ENCODE measurements at regions not wholly inside any gene's neighbourhood (a gene's known extent, or its start where the extent isn't known, plus 50 kb on each side); places are given as distances from the start of the nearest gene placed in this dataset.
"Not testable (repeated sequence)": the region's sequence is repeated elsewhere in the genome, so short reads cannot be mapped to it uniquely, and the experiment has no call there.

- Histone ChIP-seq H3K79me2 (ENCODE audit: insufficient read depth, low read length) (no peaks in the 10 kb centered on the region), H2AFZ (ENCODE audit: insufficient read depth, low read depth, low read length, poor library complexity, severe bottlenecking) (peak overlapping the region; percentile 38), H3K27me3 (ENCODE audit: control insufficient read depth in 2 of 2, insufficient read depth in 2 of 2, low read length in 2 of 2) (no peaks in the 10 kb centered on the region), H3K9me3 (replicated peaks in 1 of 2; ENCODE audit: control insufficient read depth in 1 of 2, insufficient read depth in 1 of 2, low read length in 2 of 2) (no peaks in the 10 kb centered on the region), H3K27ac (ENCODE audit: low read depth in 1 of 2, low read length in 2 of 2) (no peak overlapping the region), H3K9ac (ENCODE audit: insufficient read depth, low read length, poor library complexity, severe bottlenecking) (no peak overlapping the region), H3K36me3 (replicated peaks in 1 of 2; ENCODE audit: control insufficient read depth in 1 of 2, insufficient read depth in 2 of 2, low read length in 2 of 2) (no peaks in the 10 kb centered on the region), H4K20me1 (ENCODE audit: insufficient read depth, low read length) (no peaks in the 10 kb centered on the region), H3K4me2 (replicated peaks; ENCODE audit: extremely low read depth, low read length, poor library complexity, severe bottlenecking) (peak overlapping the region; percentile 48), H3K4me3 (replicated peaks in 1 of 3; ENCODE audit: low read depth in 2 of 3, low read length in 3 of 3) (no peak overlapping the region), H3K4me1 (ENCODE audit: control insufficient read depth in 1 of 2, insufficient read depth in 2 of 2, low read length in 2 of 2) (peaks cover 8% of the 10 kb centered on the region in 2 donors)
- peaks cover 0 to 2% (median 0%) of the 10 kb centered on the region in 3 donors for H3K27me3 Mint-ChIP-seq (ENCODE audit: low read depth in 3 of 3)
- peak overlapping the region in 1 of 7 donors; percentile 2 for H3K27ac Mint-ChIP-seq
- H3K9me3 Mint-ChIP-seq, result no peaks in the 10 kb centered on the region
- peaks cover 8% of the 10 kb centered on the region for H3K4me1 Mint-ChIP-seq
- H3K36me3 Mint-ChIP-seq, result no peaks in the 10 kb centered on the region
- TF ChIP-seq, protein P1, sequence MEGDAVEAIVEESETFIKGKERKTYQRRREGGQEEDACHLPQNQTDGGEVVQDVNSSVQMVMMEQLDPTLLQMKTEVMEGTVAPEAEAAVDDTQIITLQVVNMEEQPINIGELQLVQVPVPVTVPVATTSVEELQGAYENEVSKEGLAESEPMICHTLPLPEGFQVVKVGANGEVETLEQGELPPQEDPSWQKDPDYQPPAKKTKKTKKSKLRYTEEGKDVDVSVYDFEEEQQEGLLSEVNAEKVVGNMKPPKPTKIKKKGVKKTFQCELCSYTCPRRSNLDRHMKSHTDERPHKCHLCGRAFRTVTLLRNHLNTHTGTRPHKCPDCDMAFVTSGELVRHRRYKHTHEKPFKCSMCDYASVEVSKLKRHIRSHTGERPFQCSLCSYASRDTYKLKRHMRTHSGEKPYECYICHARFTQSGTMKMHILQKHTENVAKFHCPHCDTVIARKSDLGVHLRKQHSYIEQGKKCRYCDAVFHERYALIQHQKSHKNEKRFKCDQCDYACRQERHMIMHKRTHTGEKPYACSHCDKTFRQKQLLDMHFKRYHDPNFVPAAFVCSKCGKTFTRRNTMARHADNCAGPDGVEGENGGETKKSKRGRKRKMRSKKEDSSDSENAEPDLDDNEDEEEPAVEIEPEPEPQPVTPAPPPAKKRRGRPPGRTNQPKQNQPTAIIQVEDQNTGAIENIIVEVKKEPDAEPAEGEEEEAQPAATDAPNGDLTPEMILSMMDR (IDR thresholded peaks at IDR 0.05), result no peak
- 5% methylated on average over 5 of the region's 7 CpGs for WGBS (ENCODE audit: insufficient coverage)
- DNase-seq, result peak; percentile 50 to 59 (median 57)
- intact Hi-C loops (cut with micrococcal nuclease), result no loop called here
- H3K4me3 Mint-ChIP-seq, result peak overlapping the region in 1 of 2 donors; percentile 35
Observed at GRCh38 chr1:212167098-212167497, 118.1 kb upstream of the PPP2R5A start.

DNA sequence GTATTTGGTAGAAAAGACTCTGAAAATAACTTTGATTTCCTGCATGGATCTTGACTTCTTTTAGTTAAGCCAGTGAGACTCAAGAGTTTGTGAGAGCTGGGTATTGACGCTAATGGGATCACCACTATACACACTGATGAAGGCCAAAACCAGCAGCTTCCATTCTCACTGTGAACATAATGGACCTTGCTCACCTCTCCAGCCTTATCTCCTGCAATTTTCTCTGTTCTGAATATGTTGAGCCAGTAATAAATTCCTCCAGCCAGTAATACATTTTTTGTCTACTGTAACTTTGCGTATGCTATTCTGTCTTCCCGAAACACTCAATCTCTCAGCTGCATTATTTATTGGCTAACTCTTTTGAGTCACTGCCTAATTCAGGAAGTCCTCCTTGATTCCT, 111.6 kb upstream of the PPP2R5A start:
- Histone ChIP-seq H3K4me2 (replicated peaks; ENCODE audit: extremely low read depth, low read length, poor library complexity, severe bottlenecking) (no peak overlapping the region), H3K4me3 (replicated peaks in 1 of 3; ENCODE audit: low read depth in 2 of 3, low read length in 3 of 3) (no peak overlapping the region), H2AFZ (ENCODE audit: insufficient read depth, low read depth, low read length, poor library complexity, severe bottlenecking) (no peak overlapping the region), H3K9ac (ENCODE audit: insufficient read depth, low read length, poor library complexity, severe bottlenecking) (no peak overlapping the region), H3K36me3 (replicated peaks in 1 of 2; ENCODE audit: control insufficient read depth in 1 of 2, insufficient read depth in 2 of 2, low read length in 2 of 2) (no peaks in the 10 kb centered on the region), H3K27ac (ENCODE audit: low read depth in 1 of 2, low read length in 2 of 2) (no peak overlapping the region), H4K20me1 (ENCODE audit: insufficient read depth, low read length) (no peaks in the 10 kb centered on the region), H3K4me1 (ENCODE audit: control insufficient read depth in 1 of 2, insufficient read depth in 2 of 2, low read length in 2 of 2) (peaks cover 0 to 3% of the 10 kb centered on the region in 2 donors), H3K27me3 (ENCODE audit: control insufficient read depth in 2 of 2, insufficient read depth in 2 of 2, low read length in 2 of 2) (no peaks in the 10 kb centered on the region), H3K79me2 (ENCODE audit: insufficient read depth, low read length) (no peaks in the 10 kb centered on the region), H3K9me3 (replicated peaks in 1 of 2; ENCODE audit: control insufficient read depth in 1 of 2, insufficient read depth in 1 of 2, low read length in 2 of 2) (no peaks in the 10 kb centered on the region)
- H3K9me3 Mint-ChIP-seq, result no peaks in the 10 kb centered on the region
- peaks cover 3% of the 10 kb centered on the region for H3K4me1 Mint-ChIP-seq
- no peak overlapping the region for H3K4me3 Mint-ChIP-seq
- no peak for DNase-seq
- intact Hi-C loops (cut with micrococcal nuclease), result no loop called here
- no peak overlapping the region for H3K27ac Mint-ChIP-seq
- TF ChIP-seq, protein P1 (IDR thresholded peaks at IDR 0.05), result no peak
- no peaks in the 10 kb centered on the region for H3K36me3 Mint-ChIP-seq
- WGBS (ENCODE audit: insufficient coverage), result 83% methylated on average over 1 of the region's 3 CpGs
- peaks cover 0 to 2% (median 0%) of the 10 kb centered on the region in 3 donors for H3K27me3 Mint-ChIP-seq (ENCODE audit: low read depth in 3 of 3)

GRCh38 chr1:212174295-212174694, 110.9 kb upstream of the PPP2R5A start:
- H3K79me2 ChIP-seq (ENCODE audit: insufficient read depth, low read length); H3K9me3 Mint-ChIP-seq; H3K36me3 Mint-ChIP-seq; H3K27ac Mint-ChIP-seq; H3K36me3 ChIP-seq (replicated peaks in 1 of 2; ENCODE audit: control insufficient read depth in 1 of 2, insufficient read depth in 2 of 2, low read length in 2 of 2); H3K4me3 Mint-ChIP-seq; H3K27ac ChIP-seq (ENCODE audit: low read depth in 1 of 2, low read length in 2 of 2); intact Hi-C loops (cut with micrococcal nuclease); H2AFZ ChIP-seq (ENCODE audit: insufficient read depth, low read depth, low read length, poor library complexity, severe bottlenecking); H3K9ac ChIP-seq (ENCODE audit: insufficient read depth, low read length, poor library complexity, severe bottlenecking); H3K27me3 Mint-ChIP-seq (ENCODE audit: low read depth in 3 of 3); DNase-seq; H3K4me2 ChIP-seq (replicated peaks; ENCODE audit: extremely low read depth, low read length, poor library complexity, severe bottlenecking); H3K27me3 ChIP-seq (ENCODE audit: control insufficient read depth in 2 of 2, insufficient read depth in 2 of 2, low read length in 2 of 2); H4K20me1 ChIP-seq (ENCODE audit: insufficient read depth, low read length); H3K9me3 ChIP-seq (replicated peaks in 1 of 2; ENCODE audit: control insufficient read depth in 1 of 2, insufficient read depth in 1 of 2, low read length in 2 of 2); H3K4me3 ChIP-seq (replicated peaks in 1 of 3; ENCODE audit: low read depth in 2 of 3, low read length in 3 of 3): not testable (repeated sequence)
- 100% methylated on average over 5 of the region's 9 CpGs for WGBS (ENCODE audit: insufficient coverage)
- peaks cover 10% of the 10 kb centered on the region for H3K4me1 Mint-ChIP-seq
- peaks cover 3 to 11% of the 10 kb centered on the region in 2 donors for H3K4me1 ChIP-seq (ENCODE audit: control insufficient read depth in 1 of 2, insufficient read depth in 2 of 2, low read length in 2 of 2)
